GM11168 (cell line): ENCODE measurements at regions not wholly inside any gene's neighbourhood (a gene's known extent, or its start where the extent isn't known, plus 50 kb on each side); places are given as distances from the start of the nearest gene placed in this dataset.
"Not testable (repeated sequence)": the region's sequence is repeated elsewhere in the genome, so short reads cannot be mapped to it uniquely, and the experiment has no call there.

Experiments used
- in situ Hi-C: fragments of 300-500 bp; cut with MboI; formaldehyde crosslinking; loops from one replicate; pipeline ENCODE4 v1.12.0; 2022; ENCODE audit warnings: low sequenced_read_pairs; ENCODE audit not compliant: unreplicated experiment

DNA sequence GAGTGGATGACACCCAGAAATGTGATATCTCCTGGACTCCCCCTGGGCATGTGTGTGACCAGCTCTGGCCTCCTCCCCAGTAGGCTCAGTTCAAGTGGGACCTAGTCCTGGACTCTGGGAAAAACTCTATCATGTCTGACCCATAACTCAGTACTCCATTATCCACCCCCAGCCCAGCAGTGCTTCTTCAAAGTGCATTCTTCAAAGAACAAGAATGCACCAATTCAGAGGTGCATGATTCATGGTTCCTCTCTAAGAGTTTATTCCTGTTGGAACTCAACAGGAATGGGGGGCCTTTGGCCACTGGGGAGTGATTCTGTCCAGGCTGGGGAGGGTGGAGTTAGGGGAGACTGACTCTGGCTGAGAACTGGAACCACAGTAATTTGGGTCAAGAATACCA is 173.6 kb upstream of the CXCL12 start:
- in situ Hi-C loops = no loop called here

DNA sequence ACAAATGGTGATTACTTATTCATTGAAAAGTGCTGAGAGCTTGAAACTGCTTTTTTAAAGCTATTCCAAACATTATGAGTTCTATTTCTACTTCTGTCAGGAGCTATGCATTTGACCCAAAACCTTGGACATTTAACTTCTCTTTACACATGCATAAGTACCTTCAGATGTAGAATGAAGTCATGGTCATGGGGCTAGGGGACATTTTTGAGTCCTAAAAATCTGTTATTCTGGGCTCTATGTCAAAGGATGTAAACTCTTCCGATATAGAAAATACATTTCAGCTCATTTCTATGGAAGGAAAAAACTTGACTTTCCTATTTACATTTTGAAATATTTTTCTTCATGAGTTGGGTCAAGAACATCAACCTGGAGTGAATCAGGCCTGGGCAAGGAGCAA is 179.5 kb upstream of the CXCL12 start:
- in situ Hi-C loops = no loop called here

DNA sequence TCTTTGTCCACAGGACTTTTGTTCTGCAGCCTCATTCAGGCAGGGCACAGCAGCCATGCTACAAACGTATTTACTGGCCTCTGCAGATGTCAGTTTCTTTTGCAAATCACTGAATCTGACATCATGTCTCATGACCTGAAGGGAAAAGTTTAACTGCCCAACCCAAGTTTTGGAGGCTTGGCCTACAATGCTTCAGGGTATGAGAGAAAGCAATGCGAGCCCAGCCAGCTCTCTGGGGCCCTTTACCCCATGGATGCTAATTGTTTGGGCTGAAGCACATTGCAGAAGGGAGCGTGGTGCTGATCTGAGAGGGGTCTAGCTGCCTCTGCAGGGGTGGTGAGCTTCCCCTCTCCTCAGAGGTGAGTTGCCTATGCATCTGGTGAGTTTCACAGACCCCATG is 179.9 kb upstream of the CXCL12 start:
- in situ Hi-C loops = no loop called here

DNA sequence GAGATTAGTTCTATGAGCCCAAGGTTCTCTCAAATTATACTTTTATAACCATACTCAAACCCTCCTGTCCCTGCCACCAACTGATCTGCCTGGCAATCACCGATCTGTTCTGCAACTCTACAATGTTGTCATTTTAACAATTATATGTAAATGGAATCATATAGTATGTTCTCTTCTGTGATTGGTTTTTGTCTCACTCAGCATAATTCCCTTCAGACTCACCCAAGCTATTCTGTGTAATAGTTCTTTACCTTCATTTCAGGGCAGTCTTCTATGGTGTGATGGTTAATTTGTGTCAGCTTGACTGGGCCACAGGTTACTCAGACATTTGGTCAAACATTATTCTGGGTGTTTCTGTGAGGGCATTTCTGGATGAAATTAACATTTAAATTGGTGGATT is 181.9 kb upstream of the CXCL12 start:
- in situ Hi-C loops = no loop called here

DNA sequence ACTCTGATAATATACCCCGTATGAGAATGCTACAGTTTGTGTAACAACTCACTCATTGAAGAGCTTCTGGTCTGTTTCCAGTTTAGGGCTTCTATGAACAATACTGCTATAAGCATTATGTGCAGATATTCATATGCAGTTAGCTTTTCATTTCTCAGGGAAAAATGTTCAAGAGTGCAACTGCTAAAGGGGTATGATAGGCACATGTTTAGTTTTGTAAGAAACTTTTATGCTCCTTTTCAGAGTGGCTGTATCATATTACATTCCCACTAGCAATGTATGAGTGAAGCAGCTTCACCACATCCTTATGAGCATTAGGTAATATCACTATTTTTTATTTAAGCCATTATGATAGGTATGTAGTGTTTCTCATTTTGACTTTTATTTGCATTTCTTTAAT is 182.6 kb upstream of the CXCL12 start:
- in situ Hi-C loops = no loop called here

DNA sequence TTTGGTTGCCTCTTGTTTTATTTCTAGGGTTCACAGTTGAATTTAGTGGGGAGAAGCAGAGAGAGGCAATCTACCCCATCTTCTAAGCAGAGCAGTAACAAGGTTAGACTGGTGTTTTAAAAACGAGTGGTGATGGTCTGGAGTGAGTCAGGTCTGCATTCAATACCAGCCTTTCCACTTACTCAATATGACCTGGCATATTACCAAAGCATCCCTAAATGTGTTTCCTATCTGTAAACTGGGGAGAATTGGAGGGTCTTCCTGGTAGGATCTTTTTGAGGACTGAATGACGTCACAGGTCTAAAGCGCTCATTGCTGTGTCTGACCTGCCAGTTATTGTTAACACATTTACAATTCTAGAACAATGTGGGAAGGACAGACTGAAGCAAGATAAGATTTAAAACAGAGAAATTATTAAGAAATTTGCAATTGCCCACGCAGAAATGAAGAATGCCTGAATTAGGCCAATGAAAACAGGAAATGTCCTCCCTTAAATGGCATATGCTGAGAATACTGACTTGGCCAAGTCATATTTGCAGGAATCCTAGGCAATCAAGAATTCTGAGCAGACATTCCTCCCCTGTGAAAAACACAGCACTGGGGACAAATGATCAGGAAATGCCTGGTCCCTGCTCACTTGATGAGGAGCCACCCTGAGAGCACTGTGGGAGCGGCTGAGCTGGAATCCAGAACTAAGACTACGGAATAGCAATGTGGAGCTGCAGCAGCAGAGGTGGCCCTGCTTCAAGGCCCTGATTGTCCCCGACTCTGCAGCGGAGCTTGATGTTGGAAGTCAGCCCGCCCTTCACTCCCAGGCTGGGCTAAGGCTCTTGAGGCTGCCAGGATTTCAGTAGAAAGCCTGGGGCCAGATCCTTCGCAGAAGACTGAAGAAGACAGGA is 184.5 kb upstream of the CXCL12 start:
- in situ Hi-C loops = no loop called here

DNA sequence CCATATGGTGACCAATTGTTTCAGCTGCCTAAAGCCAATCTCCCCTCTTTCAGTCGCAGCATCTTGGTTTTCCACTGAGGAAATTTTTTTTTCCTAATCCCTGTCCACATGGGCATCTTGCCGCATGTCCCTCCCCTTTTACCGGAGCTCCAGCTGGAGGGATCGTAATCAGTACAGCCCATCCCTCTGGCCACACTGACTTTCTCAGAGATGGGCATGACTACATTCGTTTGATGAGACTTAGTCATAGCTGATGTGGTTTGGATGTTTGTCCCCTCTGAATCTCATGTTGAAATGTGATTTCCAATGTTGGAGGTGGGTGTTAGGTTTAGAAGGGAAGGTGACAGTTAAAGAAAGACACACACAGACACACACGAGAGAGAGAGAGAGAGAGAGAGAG is 186.8 kb upstream of the CXCL12 start:
- in situ Hi-C loops = no loop called here

DNA sequence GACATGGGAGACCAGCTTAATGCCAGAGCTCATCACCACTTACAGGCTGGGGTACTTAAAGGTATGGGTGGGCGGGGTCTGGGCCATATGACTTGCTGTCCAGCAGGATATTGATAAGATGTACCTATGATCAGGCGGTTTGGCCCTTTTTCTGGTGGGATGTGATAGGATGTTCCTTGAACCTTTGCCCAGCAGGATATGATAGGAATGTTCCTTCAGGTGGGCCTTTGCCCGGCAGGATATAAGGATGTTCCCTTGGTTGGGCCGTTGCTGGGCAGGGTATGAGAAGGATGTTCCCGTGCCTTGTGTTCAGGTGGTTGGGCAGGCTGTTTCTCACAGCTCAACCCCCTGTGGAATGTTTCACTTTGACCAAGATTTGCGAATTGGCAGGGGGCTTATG is 187.2 kb upstream of the CXCL12 start:
- in situ Hi-C loops = no loop called here

DNA sequence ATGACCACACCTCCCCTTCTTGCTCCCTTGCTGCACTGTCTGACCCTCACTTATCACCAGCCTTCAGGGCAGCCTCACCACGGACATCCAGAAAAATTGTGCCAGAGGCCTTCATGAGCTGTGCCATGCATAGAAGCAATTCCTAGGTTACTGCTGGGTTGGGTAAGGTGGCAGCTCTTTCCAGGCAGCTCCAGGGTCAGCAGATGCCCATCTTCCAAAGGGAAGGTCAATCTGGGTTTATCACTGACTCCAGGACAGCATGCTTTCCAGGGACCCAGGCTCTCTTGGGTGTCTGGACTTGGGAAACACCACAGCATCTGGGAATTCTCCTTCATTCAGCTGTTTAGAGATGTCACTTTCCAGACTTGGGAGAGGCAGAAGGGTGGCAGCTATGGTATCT is 188.9 kb upstream of the CXCL12 start:
- in situ Hi-C loops = no loop called here

DNA sequence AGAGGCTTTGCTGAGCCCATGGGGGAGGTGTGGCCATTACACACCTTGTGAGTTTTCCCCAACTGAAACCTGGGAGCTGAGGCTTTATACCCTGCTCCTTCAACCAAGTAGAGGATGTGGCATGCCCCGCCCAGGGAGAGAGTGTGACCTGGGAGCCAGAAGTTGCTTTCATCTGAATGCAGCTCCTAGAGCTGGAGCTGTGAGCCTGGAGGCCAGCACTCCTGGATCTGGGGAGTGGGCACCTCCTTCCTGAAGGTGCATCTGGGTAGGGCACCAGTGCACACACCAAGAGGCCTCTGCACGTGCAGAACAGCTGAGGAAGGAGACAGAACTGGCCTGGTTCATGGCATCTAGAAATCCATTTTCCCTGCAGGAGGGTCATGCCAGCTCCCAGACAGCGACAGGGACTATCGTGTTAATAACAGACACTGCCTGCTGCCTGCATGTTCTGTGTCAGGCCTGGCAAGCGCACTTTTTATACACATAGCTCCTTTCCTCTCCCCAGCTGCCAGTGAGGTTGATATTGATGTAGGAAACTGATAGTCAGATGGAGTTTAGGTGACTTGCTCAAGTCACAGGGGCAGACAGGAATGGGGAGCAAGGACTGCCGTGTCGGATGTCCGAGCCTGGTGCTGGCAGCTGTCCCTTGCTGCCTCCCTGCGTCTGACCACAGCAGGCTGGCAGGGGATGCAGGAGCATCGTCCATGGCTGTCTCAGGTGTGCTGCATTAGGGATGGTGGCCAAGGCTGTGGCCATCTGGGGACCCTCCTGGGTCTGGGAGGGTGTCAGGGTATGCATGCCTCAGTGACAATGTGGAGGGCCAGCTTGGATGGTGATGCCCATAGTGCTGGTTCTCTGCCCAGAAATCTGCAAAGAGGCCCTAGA is 189.9 kb upstream of the CXCL12 start:
- in situ Hi-C loops = no loop called here

DNA sequence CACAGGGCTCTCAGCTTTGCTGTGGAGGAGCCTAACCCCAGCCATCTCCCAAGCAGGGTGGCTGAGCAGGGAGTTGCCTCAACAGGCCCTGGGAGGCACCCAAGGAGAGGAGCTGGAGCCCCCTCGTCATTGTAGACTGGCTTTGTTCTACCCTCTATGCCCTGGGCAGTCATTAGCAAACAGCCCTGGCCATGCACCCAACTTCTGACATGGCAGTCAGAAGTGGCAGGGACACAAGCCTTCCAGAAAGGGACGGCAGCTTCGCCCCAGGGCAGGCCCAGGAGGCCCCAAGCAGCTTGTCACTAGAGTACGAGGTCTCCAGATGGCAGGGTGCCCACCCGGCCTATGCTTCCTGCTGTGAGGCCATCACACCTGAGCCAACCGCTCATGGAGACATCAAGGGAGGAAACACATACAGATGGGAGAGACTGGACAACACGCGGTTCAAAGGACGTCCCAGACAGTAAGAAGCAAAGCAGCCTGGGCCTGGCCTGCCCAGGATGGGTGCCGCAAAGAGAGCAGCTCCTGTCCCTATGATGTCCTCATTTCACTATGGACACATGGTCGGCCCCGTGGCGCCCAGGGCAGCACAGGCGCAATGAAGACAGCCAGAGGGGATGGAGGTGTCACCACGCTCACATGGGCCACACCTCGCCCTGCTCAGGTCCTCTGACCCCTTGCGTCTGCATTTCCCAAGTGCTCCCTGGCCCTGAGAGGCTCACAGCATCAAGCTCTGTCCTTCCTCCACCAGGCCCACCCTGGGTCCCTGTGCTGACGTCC is 190.9 kb upstream of the CXCL12 start:
- in situ Hi-C loops = no loop called here

DNA sequence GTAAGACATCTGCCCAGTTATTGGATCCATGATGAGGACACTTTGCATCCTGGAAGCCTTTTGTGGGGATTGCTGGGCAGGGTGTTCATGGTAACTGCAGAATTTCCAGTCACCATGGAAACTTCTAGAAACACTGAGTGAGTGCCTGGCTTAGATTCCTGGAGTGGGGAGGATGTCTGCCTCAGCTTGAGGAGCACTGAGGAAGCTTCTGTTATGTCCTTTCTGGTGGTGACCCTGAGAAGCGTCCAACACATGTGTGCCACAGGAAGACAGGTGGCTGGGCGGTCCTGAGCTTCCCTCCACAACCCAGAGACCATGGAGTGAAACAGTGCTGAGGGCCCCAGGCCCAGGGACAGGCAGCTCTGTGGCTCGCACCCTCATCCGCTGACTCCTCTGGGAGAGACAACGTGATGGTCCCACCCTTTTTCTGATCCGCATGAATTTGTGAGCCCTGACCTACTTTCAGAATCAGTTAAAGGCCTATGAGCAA is 191.8 kb upstream of the CXCL12 start:
- in situ Hi-C loops = no loop called here

DNA sequence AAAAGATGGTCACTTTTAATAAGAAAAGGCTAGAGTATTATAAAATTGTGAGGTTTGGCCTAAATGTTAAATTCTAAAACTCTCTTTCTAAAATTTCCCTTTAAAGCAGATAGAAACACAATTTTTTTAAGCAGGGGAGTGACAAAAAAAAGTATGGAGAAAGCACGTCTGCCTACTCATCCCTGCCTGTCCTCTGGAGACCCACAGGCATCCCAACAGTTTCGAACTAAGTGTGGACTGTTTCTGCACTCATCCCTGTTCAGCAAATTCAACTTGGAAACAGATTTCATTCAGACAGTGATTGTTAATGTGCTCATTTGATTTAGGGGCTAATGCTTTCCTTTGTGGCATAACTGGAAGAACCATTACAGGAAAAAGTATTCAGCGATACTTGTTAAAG is 192.6 kb upstream of the CXCL12 start:
- in situ Hi-C loops = no loop called here

DNA sequence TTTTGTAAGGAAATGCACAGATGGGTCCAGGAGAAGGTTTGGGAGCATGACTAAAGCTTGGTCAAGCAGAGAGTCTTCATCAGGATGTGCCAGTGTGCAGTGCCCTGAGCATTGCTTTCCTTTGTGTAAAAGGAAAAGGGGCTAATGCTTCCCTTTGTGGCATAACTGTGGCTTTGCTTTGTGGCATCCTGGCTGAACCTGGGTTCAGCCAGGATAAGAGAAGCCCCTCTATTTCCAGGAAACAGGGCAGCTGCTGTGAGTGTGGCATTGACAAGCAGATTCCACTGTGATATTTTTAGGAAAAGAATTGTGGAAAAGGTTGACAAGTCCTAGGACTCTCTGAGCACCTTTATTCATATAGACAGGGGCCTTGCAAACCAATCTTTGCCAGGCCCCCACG is 193.4 kb upstream of the CXCL12 start:
- in situ Hi-C loops = no loop called here

DNA sequence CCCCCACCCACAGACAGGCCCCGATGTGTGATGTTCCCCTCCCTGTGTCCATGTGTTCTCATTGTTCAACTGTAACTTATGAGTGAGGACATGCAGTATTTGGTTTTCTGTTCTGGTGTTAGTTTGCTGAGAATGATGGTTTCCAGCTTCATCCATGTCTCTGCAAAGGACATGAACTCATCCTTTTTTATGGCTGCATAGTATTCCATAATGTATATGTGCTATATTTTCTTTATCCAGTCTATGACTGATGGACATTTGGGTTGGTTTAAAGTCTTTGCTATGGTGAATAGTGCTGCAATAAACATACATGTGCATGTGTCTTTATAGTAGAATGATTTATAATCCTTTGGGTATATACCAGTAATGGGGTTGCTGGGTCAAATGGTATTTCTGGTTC is 194.1 kb upstream of the CXCL12 start:
- in situ Hi-C loops = not testable (repeated sequence)

DNA sequence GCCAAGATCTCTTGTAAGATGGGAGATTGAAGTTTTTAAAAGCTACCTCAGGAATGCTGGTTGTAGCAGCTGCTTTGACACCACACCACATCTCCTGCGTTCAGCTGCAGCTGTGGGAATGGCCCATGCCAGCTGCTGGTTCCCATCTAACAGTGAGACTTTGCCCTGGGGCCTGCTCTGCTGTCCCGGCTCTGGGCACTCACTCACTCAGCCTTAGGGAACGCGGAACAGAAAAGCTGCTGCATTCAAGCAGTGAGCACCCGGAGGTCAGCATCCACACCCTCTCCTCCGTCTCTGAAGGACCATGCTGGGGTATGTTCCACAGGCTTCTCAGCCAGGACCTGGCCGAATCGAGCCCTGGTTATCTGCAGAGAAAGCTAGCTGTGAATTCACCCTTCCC is 197.1 kb upstream of the CXCL12 start:
- in situ Hi-C loops = no loop called here

DNA sequence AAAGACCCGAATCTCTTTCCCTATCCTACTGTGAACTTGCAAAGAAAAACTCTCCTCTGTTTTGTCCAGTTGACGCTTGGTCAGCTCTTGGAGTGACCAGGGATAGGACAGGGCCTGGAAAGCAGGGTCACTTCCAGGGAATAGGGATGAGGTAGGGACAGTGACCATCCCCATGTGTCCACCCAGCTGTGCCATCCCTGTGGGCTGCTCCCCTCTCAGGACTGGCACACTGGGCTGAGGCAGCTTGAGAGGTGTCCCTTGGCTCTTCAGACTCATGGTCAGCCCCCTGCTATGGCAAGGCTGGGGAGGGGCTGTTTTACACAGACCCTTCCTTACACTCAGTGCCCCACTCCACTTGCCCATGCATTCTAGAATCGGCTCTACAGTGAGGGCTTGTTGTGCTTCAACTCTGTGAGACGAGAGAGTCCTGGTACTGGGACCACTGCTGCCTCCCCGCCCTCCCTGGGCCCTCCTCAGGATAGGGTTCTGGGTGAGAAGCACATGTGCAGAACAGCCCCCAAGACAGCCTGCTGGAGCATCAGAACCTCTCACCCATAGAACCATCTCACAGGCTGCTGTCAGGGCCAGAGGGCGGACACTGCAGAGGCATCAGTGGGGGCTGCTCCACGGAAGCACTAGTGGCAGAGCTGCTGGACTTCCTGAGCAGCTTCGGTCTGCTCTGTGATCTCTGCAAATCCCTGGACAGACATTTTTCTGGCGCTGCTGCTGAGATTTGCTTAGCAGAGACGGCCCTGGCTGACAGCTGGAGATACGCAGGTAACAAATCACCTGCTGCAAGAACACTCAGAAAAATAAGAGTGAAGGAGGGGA is 202.8 kb upstream of the CXCL12 start:
- in situ Hi-C loops = no loop called here

DNA sequence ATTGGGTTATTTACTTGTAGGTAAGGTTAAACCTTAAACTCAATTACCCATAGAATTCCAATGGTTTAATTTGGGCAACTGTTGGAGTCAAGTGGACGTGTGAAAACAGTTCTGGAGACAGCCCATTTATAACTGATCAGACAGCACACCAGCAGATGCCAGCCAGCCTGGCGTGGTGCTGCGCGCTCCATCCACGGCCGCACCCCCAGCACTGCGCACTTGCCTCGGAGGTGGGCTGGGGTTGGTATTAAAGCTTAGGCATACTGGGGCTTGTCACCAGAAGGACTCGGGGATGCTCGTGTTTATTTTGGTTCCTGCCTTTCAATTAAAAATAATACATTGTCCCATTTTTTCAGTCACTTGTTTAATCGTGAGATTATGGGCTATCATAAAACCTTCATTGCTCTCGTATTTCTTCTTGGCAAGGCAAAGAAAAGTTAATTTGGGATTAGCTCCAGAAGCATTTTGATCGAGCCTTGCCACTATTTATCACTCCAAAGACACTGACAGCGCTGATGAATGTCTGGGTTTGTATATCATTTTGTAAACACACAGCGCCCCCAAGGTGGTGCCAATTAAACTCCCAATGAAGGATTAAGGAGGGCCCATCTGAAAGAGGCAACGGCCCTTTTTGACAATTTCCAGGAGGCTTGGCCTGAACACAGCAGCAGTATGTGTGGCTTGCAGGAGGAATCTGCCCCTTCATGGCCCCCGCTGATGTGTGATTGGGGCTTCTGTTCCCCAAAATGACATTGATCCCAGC is 204.5 kb upstream of the CXCL12 start:
- in situ Hi-C loops = no loop called here

DNA sequence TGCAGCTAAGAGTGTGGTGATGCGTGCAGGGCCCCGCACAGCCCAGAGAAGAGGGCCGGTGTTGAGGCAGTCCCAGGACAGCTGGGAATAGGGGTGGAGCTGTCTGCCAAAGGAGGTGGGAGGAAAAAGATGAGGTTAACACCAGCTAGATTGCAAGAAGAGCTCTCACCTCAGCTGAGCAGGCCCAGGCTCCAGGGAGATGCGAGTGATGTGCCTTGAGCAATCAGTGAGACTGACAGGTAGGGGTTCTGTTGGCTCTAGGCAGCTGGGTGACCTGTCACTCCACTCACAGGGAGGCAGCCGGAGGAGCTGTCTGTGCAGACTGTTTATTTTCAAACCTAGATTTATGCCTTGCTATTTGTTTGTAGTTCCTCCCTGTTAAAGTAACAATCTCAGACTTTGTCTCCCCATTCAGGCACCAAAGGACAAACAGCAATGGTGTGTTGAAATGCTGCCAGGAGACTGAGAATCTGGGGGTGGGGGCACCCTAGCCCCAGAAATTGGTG is 205.1 kb upstream of the CXCL12 start:
- in situ Hi-C loops = no loop called here
